ENCODE measurements at regions not wholly inside any gene's neighbourhood (a gene's known extent, or its start where the extent isn't known, plus 50 kb on each side); places are given as distances from the start of the nearest gene placed in this dataset.

GRCh38 chr11:81892770-81893635 lies 840.7 kb downstream of the FAM181B start:
- TF ChIP-seq CTCF (conservative IDR thresholded peaks at IDR 0.05) = no peak
- H3K27ac Mint-ChIP-seq = peak overlapping the region in 1 of 3 experiments; percentile 49; a peak in 1 of 7 replicates
- no peak overlapping the region for H3K27ac ChIP-seq (ENCODE audit: insufficient read length, low read depth, low read length)
- no peak overlapping the region for H2BK12ac ChIP-seq (ENCODE audit: insufficient read length, low read depth, low read length)
- no peaks in the 10 kb centered on the region for H3K9me3 ChIP-seq (ENCODE audit: control insufficient read depth, low read depth, low read length)
- WGBS (ENCODE audit: extremely low coverage, insufficient read length, low lambda C conversion rate) = no CpG with 5 or more reads among the region's 7 CpGs
- H3K23ac ChIP-seq (ENCODE audit: insufficient read length, low read depth, low read length) = no peak overlapping the region
- DNase-seq = no peak
- no peaks in the 10 kb centered on the region for H3K79me2 ChIP-seq (ENCODE audit: insufficient read depth, low read length)
- no peak overlapping the region for H4K91ac ChIP-seq (ENCODE audit: insufficient read length, low read depth, low read length)
- H2AFZ ChIP-seq (ENCODE audit: low read length) = no peak overlapping the region
- H3K27me3 ChIP-seq (ENCODE audit: insufficient read depth, low read length) = no peaks in the 10 kb centered on the region
- H3K14ac ChIP-seq (ENCODE audit: insufficient read depth, low read length) = no peak overlapping the region; the same call in 1 of the 2 replicates
- no peaks in the 10 kb centered on the region for H3K4me1 ChIP-seq (ENCODE audit: insufficient read depth, low read length)
- no peaks in the 10 kb centered on the region for H3K4me1 Mint-ChIP-seq
- H4K5ac ChIP-seq (ENCODE audit: insufficient read length, low read depth, low read length) = no peak overlapping the region
- no peaks in the 10 kb centered on the region for H3K36me3 Mint-ChIP-seq (ENCODE audit: insufficient read depth in 1 of 3, low read depth in 3 of 3)
- no peak overlapping the region for H3K4me2 ChIP-seq (ENCODE audit: insufficient read depth, insufficient read length, low read length)
- H3K18ac ChIP-seq (ENCODE audit: insufficient read length, low read depth, low read length) = no peak overlapping the region
- H2BK15ac ChIP-seq (ENCODE audit: low read depth, low read length) = no peak overlapping the region
- H3T11ph ChIP-seq (ENCODE audit: low read length) = no peak overlapping the region
- no peak overlapping the region for H2BK20ac ChIP-seq (ENCODE audit: low read depth, low read length, poor library complexity, severe bottlenecking)
- H3K27me3 Mint-ChIP-seq (ENCODE audit: low read depth) = no peaks in the 10 kb centered on the region
- 0 out of 5 replicates have a peak, but pooled peaks cover 0 to 2% of the 10 kb centered on the region in 2 experiments for H3K9me3 Mint-ChIP-seq
- H3K4me3 Mint-ChIP-seq = no peak overlapping the region
- no peak overlapping the region for H4K8ac ChIP-seq (replicated peaks; ENCODE audit: insufficient read length, low read depth, low read length)
- H3K23me2 ChIP-seq (ENCODE audit: insufficient read length, low read depth, low read length, poor library complexity, severe bottlenecking) = no peaks in the 10 kb centered on the region
- no peaks in the 10 kb centered on the region for H3K79me1 ChIP-seq (ENCODE audit: insufficient read depth, low read depth, low read length, poor library complexity, severe bottlenecking)
- no peak overlapping the region for H2AK5ac ChIP-seq (ENCODE audit: insufficient read length, low read length)
- H3K9ac ChIP-seq (ENCODE audit: extremely low read depth, insufficient read length, low read length) = no peak overlapping the region
- no peak overlapping the region for H2BK5ac ChIP-seq (ENCODE audit: insufficient read length, low read length)
- no peak overlapping the region for H2BK120ac ChIP-seq (ENCODE audit: low read depth, low read length, poor library complexity, severe bottlenecking)
- H4K20me1 ChIP-seq (ENCODE audit: control insufficient read depth, insufficient read depth, insufficient read length) = no peaks in the 10 kb centered on the region
- H3K4ac ChIP-seq (ENCODE audit: low read depth, low read length) = no peak overlapping the region
- H3K56ac ChIP-seq (ENCODE audit: insufficient read length, low read depth, low read length) = no peak overlapping the region

Measured in H9 (cell line).